ENCODE measurements at regions not wholly inside any gene's neighbourhood (a gene's known extent, or its start where the extent isn't known, plus 50 kb on each side); places are given as distances from the start of the nearest gene placed in this dataset.
A peak's percentile ranks its signal among the peaks of the same experiment; 100 is the strongest.
"Not testable (repeated sequence)": the region's sequence is repeated elsewhere in the genome, so short reads cannot be mapped to it uniquely, and the experiment has no call there.

DNA sequence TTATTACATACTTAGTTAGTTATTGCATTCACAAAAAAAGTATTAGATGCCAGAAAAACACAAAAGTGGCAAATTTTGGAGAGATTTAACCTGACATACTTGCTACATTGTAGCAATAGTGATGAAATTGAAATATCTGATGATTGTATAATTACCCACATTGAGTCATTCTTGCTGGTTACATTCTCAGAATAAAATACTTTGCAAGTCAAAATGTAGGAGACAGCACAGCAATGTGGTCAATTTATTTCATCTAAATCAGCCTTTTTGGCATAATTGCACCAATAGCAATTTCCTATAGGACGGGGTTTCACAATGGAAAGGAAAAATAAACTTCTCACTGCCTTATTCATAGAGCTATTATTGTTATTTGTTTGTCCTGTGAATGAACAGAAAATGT, 125.0 kb upstream of the ETV6 start:
- intact Hi-C loops (cut with micrococcal nuclease): no loop called here
- ATAC-seq (no peak), DNase-seq (no peak)

- DNase-seq (no peak), ATAC-seq (no peak)
- intact Hi-C loops (cut with micrococcal nuclease): no loop called here
These were observed 115.4 kb upstream of the ETV6 start for GRCh38 chr12:11534064-11534463.

DNA sequence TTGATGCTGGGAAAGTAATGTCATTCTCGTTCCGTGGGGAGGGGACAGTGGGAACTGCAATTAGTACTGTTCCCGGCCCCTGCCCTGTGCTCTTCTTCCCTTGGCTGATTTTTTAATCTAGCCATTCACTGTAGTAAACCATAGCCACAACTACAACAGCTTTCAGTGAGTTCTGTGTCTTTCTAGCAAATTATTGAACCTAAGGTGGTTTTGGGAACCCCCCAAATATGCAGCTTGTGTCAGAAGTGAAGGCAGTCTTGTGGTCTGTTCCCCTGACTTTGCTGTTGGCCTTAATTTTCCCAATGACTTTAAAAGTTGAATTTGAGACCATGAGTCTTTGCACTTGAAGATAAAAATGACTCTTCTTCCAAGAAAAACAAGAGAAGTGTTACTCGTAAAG, 114.3 kb upstream of the ETV6 start:
- intact Hi-C loops (cut with micrococcal nuclease): no loop called here
- no peak for ATAC-seq
- DNase-seq: no peak

GRCh38 chr12:11539156-11539555, 110.3 kb upstream of the ETV6 start:
- intact Hi-C loops (cut with micrococcal nuclease): no loop called here
- DNase-seq: no peak
- ATAC-seq: no peak

DNA sequence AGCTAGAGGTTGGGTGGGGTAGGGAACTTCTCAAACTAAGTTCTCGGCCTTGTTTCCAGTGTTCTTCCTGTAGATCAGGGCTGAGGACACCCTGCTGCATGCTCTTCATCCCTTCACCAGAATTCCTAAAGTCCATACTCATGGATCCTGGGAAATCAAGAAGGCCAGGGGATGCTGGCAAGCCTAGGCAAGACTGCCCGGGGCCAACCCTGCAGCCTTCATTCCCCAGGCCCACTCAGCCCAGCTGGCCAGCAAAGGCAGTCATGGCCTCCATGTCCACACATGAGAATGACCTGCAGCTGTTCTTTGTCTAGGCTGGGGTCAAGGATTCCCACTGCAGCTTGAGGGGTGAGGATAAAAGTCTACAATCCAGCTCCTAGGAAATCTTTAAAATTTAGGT, 109.3 kb upstream of the ETV6 start:
- DNase-seq (no peak), ATAC-seq (no peak)
- intact Hi-C loops (cut with micrococcal nuclease): no loop called here

- DNase-seq (no peak), ATAC-seq (no peak)
- intact Hi-C loops (cut with micrococcal nuclease): no loop called here
These were observed 108.7 kb upstream of the ETV6 start for GRCh38 chr12:11540615-11541310.

DNA sequence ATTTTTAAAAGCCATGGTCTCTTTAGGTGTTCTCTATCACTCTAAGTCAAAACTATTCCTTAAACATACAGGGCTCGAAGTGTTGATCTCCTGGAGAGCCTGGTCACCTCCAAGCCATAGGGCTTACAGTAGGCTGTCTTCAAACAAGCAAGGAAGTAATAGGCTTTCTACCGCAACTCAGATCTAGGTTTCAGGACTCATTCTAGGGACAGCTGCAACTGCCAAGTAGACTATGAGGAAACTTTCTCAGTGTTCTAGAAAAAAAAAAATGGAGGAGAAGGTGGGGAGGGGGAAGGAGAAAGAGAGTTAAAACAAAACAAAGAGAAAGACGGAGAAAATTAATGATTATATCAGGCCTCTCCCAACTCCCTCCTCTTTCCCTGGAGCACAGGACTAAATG, 106.9 kb upstream of the ETV6 start:
- ATAC-seq (no peak), DNase-seq (no peak)
- intact Hi-C loops (cut with micrococcal nuclease): no loop called here

DNA sequence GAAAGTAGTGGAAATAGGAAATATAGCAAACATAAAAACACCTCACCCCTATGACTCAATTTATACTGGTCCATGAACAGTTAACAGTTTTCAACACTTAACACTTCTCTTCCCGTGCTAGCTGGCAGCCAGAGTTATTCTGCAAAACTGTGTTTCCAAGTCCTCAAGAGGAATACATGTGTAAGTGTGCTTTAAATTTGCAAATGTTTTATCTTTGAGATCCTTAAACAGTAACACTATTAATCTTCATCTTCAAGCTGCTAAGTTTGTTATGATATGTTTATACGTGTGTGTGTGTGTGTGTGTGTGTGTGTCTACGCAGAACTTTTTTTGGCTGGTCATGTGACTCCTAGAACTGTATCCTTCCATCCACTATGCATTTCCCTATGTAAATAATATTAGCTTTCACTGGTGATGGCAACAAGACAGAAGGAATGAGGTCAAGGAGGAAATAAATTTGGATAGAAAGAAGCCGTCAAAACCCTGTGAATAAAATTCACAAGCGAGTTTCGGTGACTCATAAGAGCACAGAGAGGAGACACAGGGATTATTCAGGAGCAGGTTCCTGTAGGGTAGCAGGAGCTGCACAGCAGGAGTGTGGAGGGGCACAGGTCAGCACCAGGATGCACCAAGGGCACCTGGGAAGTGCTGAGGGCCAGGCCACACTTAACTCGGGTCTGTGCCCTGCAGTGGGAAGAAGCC, 105.9 kb upstream of the ETV6 start:
- DNase-seq: no peak
- no peak for ATAC-seq
- intact Hi-C loops (cut with micrococcal nuclease): no loop called here

- ATAC-seq: peak; percentile 22
- intact Hi-C loops (cut with micrococcal nuclease): no loop called here
- DNase-seq: no peak
These were observed 103.8 kb upstream of the ETV6 start for GRCh38 chr12:11545484-11546330.

DNA sequence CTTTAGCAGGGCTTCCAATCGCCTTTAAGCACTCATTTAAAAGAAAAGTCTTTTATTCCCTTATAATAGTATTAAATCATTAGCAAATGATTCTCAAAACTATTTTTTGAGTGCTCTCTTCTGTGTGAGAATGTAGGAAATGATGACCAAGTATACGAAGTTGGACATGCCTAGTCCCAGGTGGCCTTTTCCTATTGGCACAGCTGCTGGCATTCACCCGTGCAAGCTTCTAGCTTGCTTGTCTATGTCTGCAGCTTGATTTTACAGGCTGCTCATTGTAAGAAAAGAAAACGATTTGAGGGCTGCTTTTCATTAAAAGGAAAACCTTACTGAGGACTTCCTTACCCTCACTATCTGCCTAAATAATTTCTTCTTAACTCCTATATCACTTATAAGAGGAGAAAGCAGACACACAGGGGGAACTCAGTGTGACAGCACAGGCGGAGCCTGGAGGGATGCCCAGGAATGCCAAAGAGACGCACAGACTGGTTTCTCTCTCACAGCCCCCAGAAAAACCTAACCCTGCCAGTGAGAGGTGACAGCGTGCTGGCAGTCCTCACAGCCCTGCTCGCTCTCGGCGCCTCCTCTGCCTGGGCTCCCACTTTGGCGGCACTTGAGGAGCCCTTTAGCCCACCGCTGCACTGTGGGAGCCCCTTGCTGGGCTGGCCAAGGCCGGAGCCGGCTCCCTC, 102.7 kb upstream of the ETV6 start:
- intact Hi-C loops (cut with micrococcal nuclease): not testable (repeated sequence)
- peak; percentile 96 for ATAC-seq
- peak; percentile 70 for DNase-seq

DNA sequence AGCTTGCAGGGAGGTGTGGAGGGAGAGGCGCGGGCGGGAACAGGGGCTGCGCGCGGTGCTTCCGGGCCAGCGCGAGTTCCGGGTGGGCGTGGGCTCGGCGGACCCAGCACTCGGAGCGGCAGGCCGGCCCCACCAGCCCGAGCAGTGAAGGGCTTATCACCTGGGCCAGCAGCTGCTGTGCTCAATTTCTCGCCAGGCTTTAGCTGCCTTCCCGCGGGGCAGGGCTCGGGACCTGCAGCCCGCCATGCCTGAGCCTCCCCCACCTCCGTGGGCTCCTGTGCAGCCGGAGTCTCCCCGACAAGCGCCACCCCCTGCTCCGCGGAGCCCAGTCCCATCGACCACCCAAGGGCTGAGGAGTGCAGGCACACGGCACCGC, 102.2 kb upstream of the ETV6 start:
- not testable (repeated sequence) for DNase-seq

GRCh38 chr12:11549119-11549518, 100.4 kb upstream of the ETV6 start:
- ATAC-seq (no peak), DNase-seq (no peak)
- intact Hi-C loops (cut with micrococcal nuclease): no loop called here

More for the DNA sequence above, 102.2 kb upstream of the ETV6 start:
- ATAC-seq; intact Hi-C loops (cut with micrococcal nuclease): not testable (repeated sequence)

DNA sequence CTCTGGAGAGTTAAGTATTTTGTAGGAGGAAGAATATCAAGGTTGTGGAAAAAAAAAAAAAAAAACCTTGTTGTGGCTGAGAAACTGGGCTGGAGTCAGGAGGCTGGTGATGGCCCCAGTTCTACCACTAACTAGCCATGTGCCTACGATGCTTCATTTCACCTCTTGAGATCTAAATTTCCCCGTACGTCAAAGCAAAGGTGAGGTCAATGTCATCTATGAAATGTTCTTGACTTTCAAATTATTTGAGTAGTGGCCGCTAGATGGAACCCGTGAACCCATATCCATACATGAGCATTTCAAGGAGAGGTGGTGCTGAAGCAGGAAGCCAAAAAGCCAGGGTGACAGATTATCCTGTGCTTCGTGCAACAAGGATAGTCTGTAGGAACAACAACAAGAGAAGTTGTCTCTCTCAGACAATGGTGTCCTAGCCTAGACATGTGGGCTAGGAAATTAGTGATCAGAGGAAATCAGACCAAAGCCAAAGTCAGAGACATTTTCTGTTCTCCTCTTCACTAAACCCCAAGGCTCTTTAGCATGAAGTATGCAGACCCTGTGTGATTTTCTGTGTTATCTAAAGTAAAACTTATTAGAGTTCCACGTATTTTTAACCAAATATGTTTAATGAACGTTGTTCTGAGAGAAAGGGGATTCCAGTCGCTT, 95.5 kb upstream of the ETV6 start:
- intact Hi-C loops (cut with micrococcal nuclease): no loop called here
- ATAC-seq: peak; percentile 36
- DNase-seq: no peak

GRCh38 chr12:11555195-11555594, 94.3 kb upstream of the ETV6 start:
- intact Hi-C loops (cut with micrococcal nuclease): no loop called here
- DNase-seq (no peak), ATAC-seq (no peak)

- ATAC-seq: peak; percentile 59
- no peak for DNase-seq
- intact Hi-C loops (cut with micrococcal nuclease): no loop called here
These were observed 93.5 kb upstream of the ETV6 start for GRCh38 chr12:11555743-11556625.

DNA sequence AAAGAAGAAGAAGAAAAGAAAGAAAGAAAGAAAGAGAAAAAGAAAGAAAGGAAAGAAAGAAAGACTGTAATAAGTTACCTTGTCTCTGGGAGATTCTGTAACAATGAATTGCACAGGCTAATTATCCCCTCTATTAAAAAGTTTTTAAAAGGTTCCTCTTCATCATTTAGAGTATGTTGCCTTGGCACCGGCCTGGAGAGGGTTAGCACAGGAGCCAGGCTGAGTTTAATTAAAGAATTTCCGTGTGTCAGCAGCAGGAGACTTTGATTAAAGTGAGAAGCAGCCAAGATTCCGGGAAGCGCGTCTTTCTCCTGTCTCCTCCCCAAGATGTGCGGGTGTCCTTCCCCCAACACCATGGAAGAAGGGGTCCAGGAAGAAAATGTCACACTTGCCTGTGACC, 92.8 kb upstream of the ETV6 start:
- DNase-seq (no peak), ATAC-seq (no peak)
- intact Hi-C loops (cut with micrococcal nuclease): no loop called here

- no peak for ATAC-seq
- intact Hi-C loops (cut with micrococcal nuclease): no loop called here
- DNase-seq: no peak
These were observed 89.7 kb upstream of the ETV6 start for GRCh38 chr12:11559626-11560340.

GRCh38 chr12:11561411-11561810, 88.1 kb upstream of the ETV6 start:
- ATAC-seq: no peak
- intact Hi-C loops (cut with micrococcal nuclease): no loop called here
- DNase-seq: no peak
